ENCODE measurements at regions not wholly inside any gene's neighbourhood (a gene's known extent, or its start where the extent isn't known, plus 50 kb on each side); places are given as distances from the start of the nearest gene placed in this dataset.
"Not testable (repeated sequence)": the region's sequence is repeated elsewhere in the genome, so short reads cannot be mapped to it uniquely, and the experiment has no call there.

DNA sequence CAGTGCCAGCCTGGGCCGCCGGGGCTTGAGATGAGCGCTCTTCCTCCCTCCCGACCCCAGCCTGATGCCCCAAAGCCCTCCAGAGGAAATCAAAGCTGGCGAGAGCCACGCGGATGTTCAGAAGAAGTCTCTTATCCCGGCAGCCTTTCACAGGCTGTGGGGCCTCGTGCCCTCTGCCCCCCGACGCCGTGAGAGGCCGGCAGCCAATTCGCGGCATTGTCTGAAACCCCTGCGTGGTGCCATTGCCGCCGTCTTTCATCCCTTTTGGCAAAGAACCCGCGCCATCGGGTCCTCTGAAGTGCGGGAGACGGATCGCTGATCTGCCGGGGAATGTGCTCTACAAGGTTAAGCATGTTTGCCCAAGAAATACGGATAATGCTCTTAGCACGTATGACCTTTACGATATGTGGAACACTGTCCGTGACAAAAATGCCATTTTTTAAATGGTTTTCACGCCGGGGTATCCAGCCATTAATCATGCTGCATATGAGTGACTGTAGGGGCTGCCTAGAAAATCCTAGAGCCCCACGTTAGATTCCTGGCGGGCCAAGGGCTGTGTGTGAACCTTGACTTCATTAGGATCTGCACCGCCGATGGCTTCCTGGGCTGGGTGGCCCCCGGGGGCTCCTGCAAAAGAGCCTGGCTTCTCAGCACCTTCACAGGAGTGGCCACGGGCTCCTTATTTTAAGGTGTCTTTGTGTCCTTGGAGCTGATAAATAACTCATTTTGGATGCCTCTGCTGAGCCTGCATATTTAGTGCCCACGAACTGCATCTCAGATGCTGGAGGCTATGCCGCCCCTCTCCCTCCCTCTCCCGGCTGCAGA lies 165.1 kb upstream of the TNRC6C start:
- DNase-seq: no peak

DNA sequence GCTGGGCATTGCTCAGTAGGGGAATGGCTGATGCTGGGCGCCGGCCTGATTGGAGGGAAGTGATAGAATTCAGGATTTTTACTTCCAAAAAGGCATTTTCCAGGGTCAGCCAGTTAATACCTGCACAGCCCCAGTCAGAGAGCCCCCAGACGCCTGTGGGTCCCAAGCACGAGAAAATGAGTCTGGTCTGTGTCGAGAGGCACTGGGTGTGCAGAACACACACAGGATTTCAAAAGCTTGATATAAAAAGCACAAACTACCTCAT lies 164.6 kb upstream of the TNRC6C start:
- DNase-seq: no peak

GRCh38 chr17:77794846-77795245 lies 163.7 kb upstream of the TNRC6C start:
- no peak for DNase-seq

- no peak for DNase-seq
These were observed 162.8 kb upstream of the TNRC6C start for GRCh38 chr17:77795685-77796084.

DNA sequence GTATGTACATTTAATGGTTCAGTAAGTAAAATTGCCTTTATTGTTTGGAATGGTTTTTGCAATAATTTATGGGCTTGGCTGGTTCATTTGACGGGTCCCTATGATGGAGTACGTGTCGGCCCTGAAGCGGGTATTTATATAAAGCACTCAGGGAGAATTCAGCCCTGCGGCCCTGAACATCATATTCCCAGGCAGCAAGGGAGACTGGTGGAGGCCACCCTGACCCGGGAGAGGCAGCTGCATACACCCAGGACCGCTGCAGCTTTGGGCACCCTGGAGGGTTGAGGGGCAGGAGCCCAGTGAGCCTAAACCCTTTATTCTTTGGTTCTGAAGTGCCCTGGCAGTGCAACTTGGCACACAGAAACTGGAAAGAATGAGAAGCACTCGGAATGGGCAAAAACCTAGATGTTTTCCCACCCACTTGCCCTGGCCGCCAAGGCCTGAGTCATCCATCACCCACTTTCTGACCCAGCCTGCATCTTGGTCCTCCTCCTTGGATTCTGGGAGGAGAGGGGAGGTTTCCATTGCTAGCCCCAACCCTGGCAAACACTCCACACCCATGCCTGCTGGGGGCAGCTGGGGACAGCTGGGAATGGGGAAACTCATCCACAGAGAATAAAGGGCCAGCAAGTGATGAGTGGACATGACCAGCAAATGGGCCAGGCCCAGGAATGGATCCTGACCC lies 162.2 kb upstream of the TNRC6C start:
- no peak for DNase-seq

GRCh38 chr17:77798031-77798430 lies 160.5 kb upstream of the TNRC6C start:
- no peak for DNase-seq

GRCh38 chr17:77798481-77798880 lies 160.0 kb upstream of the TNRC6C start:
- DNase-seq: no peak

DNA sequence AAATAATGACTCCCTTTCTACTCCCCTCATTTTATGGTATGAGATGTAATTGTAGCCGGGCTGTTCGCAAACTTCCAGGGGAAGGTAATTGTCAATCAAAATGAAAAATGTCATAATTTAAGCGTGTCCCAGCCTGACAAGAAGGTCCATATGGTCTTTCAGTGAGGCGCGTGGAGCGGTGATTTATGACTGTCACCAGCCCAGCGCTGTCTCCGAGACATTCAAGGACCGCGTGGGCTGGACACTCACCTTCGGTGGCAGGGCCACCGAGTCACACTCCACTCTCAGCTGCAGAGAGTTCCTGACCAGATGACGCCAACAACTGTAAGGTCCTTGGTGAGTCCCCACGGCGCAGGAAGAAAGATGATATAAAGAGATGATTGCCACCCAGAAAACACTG lies 157.7 kb upstream of the TNRC6C start:
- no peak for DNase-seq

- DNase-seq: no peak
These were observed 156.8 kb upstream of the TNRC6C start for GRCh38 chr17:77801545-77802332.

GRCh38 chr17:77802333-77802615 lies 156.2 kb upstream of the TNRC6C start:
- DNase-seq: no peak

GRCh38 chr17:77802811-77803220 lies 155.7 kb upstream of the TNRC6C start:
- DNase-seq: no peak

DNA sequence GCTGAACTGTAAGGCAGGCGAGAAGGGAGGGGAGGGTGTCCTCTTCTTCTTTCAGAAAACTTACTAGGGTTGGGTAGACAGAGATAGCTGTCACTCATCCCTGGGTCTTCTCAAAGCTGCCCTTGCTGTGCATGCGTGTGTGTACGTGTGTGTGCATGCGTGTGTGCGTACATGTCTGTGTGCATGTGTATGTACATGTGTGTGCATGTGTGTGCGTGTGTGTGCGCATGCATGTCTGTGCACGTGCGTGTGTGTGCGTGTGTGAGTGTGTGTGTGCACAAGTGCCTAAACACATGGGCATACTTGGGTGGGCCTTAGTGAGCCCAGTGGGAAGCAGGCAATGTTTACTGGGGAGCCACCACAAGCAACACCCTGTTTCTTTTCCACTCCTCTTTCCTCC lies 154.8 kb upstream of the TNRC6C start:
- DNase-seq: no peak

DNA sequence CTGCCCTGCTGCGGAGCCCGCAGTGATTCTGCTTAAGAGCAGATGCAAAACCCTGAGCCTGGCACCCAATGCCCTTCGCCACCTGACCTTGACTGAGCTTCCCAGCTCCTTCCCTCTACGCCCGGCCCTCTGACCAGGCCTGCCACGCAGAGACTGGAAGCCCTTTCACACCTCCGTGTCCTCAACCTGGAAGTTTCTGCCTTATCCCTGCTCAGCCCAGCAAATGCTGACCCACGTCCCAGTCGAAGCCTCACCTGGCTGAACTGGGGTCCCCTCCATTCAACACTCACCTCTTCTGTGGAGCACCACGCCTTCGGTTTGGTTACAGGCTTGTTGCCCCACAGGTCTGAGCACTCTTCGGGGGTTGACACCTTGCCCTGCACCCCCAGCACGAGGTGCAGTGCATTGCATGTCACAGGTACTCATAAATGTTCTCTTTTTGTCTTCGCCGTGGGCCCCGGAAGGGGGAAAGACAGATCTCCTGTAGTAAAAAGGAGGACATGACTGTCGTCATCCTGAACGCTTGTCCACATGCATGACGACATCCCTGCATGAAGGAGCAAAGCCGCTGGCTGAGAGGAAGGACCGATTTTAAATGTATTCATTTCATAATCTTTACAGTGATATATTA lies 153.6 kb upstream of the TNRC6C start:
- DNase-seq: no peak

GRCh38 chr17:77805970-77806369 lies 152.5 kb upstream of the TNRC6C start:
- not testable (repeated sequence) for DNase-seq

DNA sequence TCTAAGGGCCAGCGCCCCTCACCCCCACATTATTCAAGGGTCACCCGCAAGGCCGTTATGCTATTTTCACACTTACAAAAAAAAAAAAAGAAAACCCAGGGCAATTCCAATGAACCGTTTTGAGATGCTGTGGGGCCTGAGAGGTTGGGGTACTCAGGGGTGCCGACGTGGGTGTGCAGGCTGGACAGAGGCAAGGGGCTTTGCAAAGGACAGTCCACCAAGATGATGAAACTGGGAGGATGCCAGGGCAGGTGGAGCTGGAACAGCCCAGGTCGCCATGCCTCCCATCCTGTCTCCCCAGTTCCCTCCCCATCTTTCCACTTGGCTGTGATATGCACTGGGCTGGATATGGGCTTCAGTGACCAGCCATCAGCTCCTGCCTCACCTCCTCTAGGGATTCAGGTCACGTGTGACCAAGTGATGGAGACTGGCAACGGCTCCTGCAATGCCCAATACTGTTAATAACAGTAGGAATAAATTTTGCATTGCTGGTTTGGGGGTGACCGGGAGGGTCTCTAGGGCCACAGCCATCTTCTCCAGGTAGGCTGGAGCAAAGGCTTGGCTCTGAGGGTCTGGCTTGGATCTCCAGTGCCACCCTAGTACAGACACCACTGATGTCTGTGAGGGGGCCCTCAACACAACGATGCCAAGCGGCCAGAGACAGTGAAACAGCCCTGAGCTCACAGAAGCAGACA lies 151.3 kb upstream of the TNRC6C start:
- DNase-seq: no peak

- DNase-seq: no peak
These were observed 150.6 kb upstream of the TNRC6C start for GRCh38 chr17:77807746-77808441.

DNA sequence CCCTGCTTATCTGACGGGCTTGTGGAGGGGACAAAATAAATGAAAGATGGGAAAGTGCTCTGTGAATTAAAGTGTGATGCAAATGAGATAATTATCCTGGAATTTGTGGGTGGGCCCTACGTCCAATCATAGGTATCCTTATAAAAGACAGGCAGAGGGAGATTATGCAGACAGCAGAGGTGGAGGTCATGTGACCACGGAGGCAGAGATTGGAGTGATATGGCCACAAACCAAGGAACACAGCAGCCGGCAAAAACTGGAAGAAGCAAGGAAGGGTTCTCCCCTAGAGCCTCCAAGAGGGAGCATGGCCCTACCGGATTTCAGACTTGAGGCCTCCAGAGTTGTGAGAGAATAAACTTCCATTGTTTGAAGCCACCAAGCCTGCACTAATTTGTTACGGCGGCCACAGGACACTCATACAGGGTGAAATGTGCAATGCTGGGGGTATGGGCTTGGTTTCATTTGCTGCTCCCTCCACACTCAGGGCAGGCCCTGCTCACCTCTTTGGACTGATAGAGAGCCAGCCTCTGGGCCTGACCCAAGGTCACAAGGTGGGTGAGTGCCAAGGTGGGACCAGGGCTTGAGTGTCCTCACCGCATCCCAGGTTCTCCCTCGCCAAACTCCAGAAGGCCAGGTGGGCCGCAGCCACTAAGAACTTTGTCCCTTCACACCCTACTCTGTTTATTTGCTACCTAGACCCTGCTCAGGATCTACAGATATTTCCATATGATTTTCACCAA lies 149.6 kb upstream of the TNRC6C start:
- DNase-seq: no peak

DNA sequence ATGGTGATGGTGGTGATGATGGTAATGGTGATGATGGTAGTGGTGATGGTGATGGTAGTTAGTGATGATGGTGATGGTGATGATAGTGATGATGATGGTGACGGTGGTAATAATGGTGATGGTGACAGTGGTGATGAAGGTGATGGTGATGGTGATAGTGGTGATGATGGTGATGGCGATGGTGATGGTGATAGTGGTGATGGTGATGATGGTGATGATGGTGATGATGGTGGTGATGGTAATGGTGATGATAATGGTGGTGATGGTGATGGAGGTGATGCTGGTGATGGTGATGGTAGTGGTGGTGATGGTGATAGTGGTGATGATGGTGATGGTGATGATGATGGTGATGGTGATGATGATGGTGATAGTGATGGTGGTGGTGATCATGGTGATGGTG lies 148.7 kb upstream of the TNRC6C start:
- no peak for DNase-seq

DNA sequence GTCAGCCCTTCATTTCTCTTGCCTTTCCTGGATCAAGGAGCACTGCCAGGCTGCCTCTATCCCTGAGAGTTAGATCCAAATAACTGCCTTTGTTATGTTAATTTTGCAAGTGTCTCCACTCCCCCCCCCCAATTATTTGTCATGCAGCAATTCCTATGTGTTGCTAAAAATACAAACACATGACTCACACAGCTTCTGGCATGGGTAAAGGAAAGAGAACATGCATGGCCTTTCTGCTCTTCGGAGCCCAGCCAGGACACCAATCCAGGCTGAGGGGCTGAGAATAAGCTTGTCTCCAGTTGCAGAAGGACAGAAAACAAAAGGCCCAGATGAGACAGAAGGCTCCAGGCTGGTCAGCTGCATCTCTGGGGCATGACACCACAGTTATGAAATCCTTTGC lies 148.0 kb upstream of the TNRC6C start:
- no peak for DNase-seq

GRCh38 chr17:77811521-77811920 lies 147.0 kb upstream of the TNRC6C start:
- DNase-seq: no peak

- no peak for DNase-seq
These were observed 144.3 kb upstream of the TNRC6C start for GRCh38 chr17:77814091-77814772.

All from activated CD4-positive, alpha-beta T cell treated with anti-CD3 and anti-CD28 coated beads, Interleukin-2, Interleukin-6, amounts not matched to agents 100 ng/mL and 50 ng/mL, durations not matched to agents 16 hours and 8 hours (primary cell).